Rectal smooth muscle tissue (tissue), 1 donor: ENCODE measurements at regions not wholly inside any gene's neighbourhood (a gene's known extent, or its start where the extent isn't known, plus 50 kb on each side); places are given as distances from the start of the nearest gene placed in this dataset.

Source experiments
- H3K27ac ChIP-seq: one replicate; pipeline ENCODE4 v1.7.0; 2013; ENCODE audit warnings: low read depth, low read length, inconsistent platforms
- H3K27me3 ChIP-seq: one replicate; pipeline ENCODE4 v1.7.0; 2013; ENCODE audit warnings: low read length; ENCODE audit not compliant: control insufficient read depth, insufficient read depth
- H3K36me3 ChIP-seq: one replicate; pipeline ENCODE4 v1.7.0; 2013; ENCODE audit warnings: low read length; ENCODE audit not compliant: control insufficient read depth, insufficient read depth
- H3K4me1 ChIP-seq: one replicate; pipeline ENCODE4 v1.7.0; 2013; ENCODE audit warnings: low read length; ENCODE audit not compliant: control insufficient read depth, insufficient read depth
- H3K4me3 ChIP-seq: one replicate; pipeline ENCODE4 v1.7.0; 2013; ENCODE audit warnings: low read length
- H3K9ac ChIP-seq: one replicate; pipeline ENCODE4 v1.7.0; 2013; ENCODE audit warnings: low read length

GRCh38 chr4:154081391-154081790, 292.5 kb upstream of the SFRP2 start:
- no peaks in the 10 kb centered on the region for H3K27me3 ChIP-seq
- no peaks in the 10 kb centered on the region for H3K36me3 ChIP-seq
- no peaks in the 10 kb centered on the region for H3K4me1 ChIP-seq
- H3K27ac ChIP-seq: no peak overlapping the region
- no peak overlapping the region for H3K4me3 ChIP-seq
- no peak overlapping the region for H3K9ac ChIP-seq

- Histone ChIP-seq H3K27me3 (no peaks in the 10 kb centered on the region), H3K4me3 (no peak overlapping the region), H3K4me1 (no peaks in the 10 kb centered on the region)
These were observed 289.8 kb upstream of the SFRP2 start for GRCh38 chr4:154078504-154079350.

GRCh38 chr4:154076921-154077320, 288.0 kb upstream of the SFRP2 start:
- no peak overlapping the region for H3K9ac ChIP-seq
- no peak overlapping the region for H3K27ac ChIP-seq
- no peaks in the 10 kb centered on the region for H3K36me3 ChIP-seq
- H3K4me3 ChIP-seq: no peak overlapping the region
- H3K4me1 ChIP-seq: no peaks in the 10 kb centered on the region
- no peaks in the 10 kb centered on the region for H3K27me3 ChIP-seq

More at GRCh38 chr4:154078504-154079350, 289.8 kb upstream of the SFRP2 start:
- Histone ChIP-seq H3K36me3 (no peaks in the 10 kb centered on the region), H3K27ac (no peak overlapping the region), H3K9ac (no peak overlapping the region)

GRCh38 chr4:154073107-154073822, 284.4 kb upstream of the SFRP2 start:
- Histone ChIP-seq H3K36me3 (no peaks in the 10 kb centered on the region), H3K27ac (no peak overlapping the region), H3K27me3 (no peaks in the 10 kb centered on the region), H3K4me1 (no peaks in the 10 kb centered on the region), H3K4me3 (no peak overlapping the region), H3K9ac (no peak overlapping the region)

- no peaks in the 10 kb centered on the region for H3K4me1 ChIP-seq
- H3K36me3 ChIP-seq: no peaks in the 10 kb centered on the region
- no peak overlapping the region for H3K27ac ChIP-seq
- H3K4me3 ChIP-seq: no peak overlapping the region
- no peak overlapping the region for H3K9ac ChIP-seq
- no peaks in the 10 kb centered on the region for H3K27me3 ChIP-seq
These were observed 278.9 kb upstream of the SFRP2 start for GRCh38 chr4:154067786-154068185.

GRCh38 chr4:154065368-154065767, 276.5 kb upstream of the SFRP2 start:
- Histone ChIP-seq H3K27ac (no peak overlapping the region), H3K4me3 (no peak overlapping the region), H3K9ac (no peak overlapping the region), H3K4me1 (no peaks in the 10 kb centered on the region), H3K27me3 (no peaks in the 10 kb centered on the region), H3K36me3 (no peaks in the 10 kb centered on the region)

- no peaks in the 10 kb centered on the region for H3K36me3 ChIP-seq
- no peak overlapping the region for H3K27ac ChIP-seq
- H3K4me1 ChIP-seq: no peaks in the 10 kb centered on the region
- H3K9ac ChIP-seq: no peak overlapping the region
- H3K27me3 ChIP-seq: no peaks in the 10 kb centered on the region
- H3K4me3 ChIP-seq: no peak overlapping the region
These were observed 275.4 kb upstream of the SFRP2 start for GRCh38 chr4:154064244-154064643.

- Histone ChIP-seq H3K4me1 (no peaks in the 10 kb centered on the region), H3K9ac (no peak overlapping the region), H3K27ac (no peak overlapping the region), H3K27me3 (no peaks in the 10 kb centered on the region), H3K36me3 (no peaks in the 10 kb centered on the region), H3K4me3 (no peak overlapping the region)
These were observed 260.7 kb upstream of the SFRP2 start for GRCh38 chr4:154049457-154050181.

GRCh38 chr4:154047733-154048132, 258.9 kb upstream of the SFRP2 start:
- Histone ChIP-seq H3K27ac (no peak overlapping the region), H3K4me3 (no peak overlapping the region), H3K27me3 (no peaks in the 10 kb centered on the region), H3K9ac (no peak overlapping the region), H3K4me1 (no peaks in the 10 kb centered on the region), H3K36me3 (no peaks in the 10 kb centered on the region)

- Histone ChIP-seq H3K4me3 (no peak overlapping the region), H3K27ac (no peak overlapping the region), H3K27me3 (no peaks in the 10 kb centered on the region), H3K4me1 (no peaks in the 10 kb centered on the region), H3K9ac (no peak overlapping the region), H3K36me3 (no peaks in the 10 kb centered on the region)
These were observed 256.0 kb upstream of the SFRP2 start for GRCh38 chr4:154044742-154045485.

- H3K27ac ChIP-seq: no peak overlapping the region
- H3K4me1 ChIP-seq: no peaks in the 10 kb centered on the region
- no peaks in the 10 kb centered on the region for H3K27me3 ChIP-seq
- H3K36me3 ChIP-seq: no peaks in the 10 kb centered on the region
- no peak overlapping the region for H3K9ac ChIP-seq
- no peak overlapping the region for H3K4me3 ChIP-seq
These were observed 255.2 kb upstream of the SFRP2 start for GRCh38 chr4:154044108-154044531.

GRCh38 chr4:154041640-154042039, 252.8 kb upstream of the SFRP2 start:
- H3K36me3 ChIP-seq: no peaks in the 10 kb centered on the region
- H3K27ac ChIP-seq: no peak overlapping the region
- H3K4me3 ChIP-seq: no peak overlapping the region
- no peaks in the 10 kb centered on the region for H3K4me1 ChIP-seq
- H3K9ac ChIP-seq: no peak overlapping the region
- no peaks in the 10 kb centered on the region for H3K27me3 ChIP-seq
